CD4-positive, alpha-beta T cell treated with Interleukin-2 at 100 ng/mL for 4 hours (primary cell): ENCODE measurements at regions not wholly inside any gene's neighbourhood (a gene's known extent, or its start where the extent isn't known, plus 50 kb on each side); places are given as distances from the start of the nearest gene placed in this dataset.
"Not testable (repeated sequence)": the region's sequence is repeated elsewhere in the genome, so short reads cannot be mapped to it uniquely, and the experiment has no call there.

Experiments
- DNase-seq: peaks from one replicate; pipeline ENCODE4 v3.0.0-alpha.2; 2020; ENCODE audit warnings: low spot score

DNA sequence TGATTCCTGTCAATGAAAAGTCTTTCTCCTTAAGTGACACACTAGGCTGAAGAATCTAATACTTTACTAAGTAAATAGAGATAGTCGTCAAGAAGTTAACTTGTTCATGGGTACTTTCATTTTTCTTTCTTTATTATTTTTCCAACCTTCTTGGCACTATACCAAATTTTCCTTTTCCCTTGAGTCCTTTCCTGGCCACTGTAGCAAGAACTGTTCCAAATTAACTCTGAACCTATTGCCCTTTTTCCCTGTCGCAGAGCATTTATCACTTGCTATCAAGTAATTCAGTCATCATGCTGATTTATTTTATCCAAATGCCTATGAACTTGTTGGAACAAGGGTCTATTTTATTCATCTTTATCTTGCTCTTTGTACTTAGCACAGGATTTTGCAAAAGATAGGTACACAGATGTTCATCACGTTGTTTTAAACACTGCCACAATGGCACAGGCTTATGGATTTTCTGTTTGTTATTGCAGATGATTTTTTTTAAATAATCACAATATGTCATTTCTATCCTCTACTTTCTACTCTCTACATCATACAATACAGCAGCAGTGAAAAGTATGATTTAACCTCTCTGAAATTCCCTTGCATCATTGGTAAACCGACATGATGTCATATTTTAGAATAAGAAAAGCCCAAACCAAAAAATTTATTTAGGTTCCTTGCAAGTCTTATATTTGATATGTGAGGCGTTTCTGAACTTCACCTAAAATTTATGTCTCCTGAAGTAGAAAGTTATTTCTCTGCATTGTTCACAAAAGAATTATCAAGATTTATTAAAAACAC, 2352.3 kb downstream of the PCDH7 start:
- DNase-seq: no peak

DNA sequence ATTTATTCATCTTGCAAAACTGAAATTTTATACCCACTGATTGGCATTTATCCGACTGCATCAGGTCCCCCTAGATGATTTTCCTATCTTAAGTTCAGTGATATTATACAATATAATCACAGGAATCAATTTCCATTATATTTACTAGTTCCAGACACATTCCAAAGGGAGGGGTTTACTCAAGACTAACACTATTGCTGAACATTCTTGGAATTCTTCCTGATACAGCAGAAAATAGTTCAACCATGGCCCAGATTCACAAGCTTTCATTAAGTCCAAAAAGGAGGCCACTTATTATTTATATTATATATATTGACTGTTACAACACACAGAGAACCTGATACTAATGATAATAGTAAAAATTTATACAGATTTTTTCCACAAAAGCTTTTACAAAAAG, 2353.6 kb downstream of the PCDH7 start:
- DNase-seq: no peak

DNA sequence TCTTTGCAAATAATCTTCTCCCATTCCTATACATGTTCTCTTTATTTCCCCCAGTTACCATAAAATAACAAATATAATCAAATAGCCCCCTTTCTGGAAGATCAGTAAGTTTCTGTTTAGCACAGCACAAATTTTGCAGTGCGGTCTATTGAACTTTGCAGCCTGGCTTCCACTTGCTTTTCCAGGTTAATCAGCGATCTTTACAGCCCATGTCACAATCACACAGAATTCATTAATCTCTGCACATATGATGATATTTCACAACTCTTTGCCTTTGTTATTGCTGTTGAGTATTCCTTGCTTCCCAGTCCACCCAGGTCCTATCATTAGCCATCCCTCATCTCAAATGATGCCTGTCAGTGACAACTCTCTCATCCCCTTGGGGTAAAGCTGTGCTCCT, 2358.0 kb downstream of the PCDH7 start:
- DNase-seq: no peak

DNA sequence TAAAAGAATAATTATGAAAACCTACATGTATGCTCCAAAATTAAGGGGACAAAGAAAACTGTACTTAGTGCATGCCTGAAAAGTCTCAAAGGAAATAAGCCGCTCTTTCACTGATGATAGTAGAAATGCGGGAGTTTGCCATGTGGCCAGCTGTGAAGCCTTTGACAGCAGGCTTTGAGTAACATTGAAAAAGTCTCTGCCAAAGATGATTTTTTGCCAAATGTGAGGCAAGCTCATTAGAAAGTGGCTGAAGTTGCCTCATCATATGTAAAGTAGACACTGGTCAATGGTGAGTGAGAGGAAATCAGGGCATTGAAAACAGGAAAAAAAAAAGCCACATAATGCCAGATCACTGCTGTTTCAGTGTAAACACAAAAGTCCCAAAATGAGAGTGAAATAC, 2360.1 kb downstream of the PCDH7 start:
- no peak for DNase-seq

DNA sequence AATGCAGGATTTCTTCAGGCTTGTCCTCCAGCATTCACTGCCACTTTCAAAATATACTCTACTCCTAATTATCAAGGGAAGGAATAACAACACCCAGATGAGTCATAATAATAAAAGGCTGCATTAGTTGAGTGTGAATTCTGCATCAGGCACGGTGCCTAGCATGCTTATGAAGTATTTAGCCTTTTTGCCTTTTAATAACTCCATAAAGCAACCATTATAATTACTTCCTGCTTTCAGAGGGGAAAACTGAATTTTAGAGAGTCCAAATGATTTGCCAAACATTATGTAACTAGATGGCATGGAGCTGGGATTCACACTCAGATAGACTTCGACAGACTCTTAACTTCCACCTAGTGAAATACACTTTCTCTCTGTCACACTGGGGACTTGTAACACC, 2365.5 kb downstream of the PCDH7 start:
- no peak for DNase-seq

DNA sequence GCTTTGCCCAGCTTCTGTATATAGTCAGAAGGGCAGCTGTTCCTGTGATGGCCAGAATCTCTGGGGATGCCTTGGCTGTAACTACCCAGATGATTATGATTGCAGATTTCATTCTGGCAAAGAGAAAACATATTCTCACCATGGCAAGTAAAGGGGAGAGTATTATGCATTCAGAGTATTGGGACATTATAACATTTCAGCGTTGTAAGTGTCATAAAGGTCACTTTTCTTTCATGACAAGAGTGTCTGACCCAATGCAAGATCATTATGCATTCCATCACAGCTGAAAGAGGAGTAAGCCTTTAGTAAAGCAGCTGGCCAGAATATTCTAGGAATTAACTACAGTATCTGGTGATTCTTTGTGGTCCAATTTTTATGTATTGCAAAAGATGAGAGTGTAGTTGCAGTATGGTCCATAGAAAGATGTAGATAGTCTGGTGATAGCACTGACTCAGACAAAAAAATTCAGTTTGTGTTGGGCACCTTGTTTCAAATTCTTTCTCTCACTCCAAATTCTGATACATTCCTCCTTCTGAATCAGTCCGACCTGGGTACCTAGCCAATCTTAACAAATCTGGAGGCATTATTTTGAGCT, 2366.3 kb downstream of the PCDH7 start:
- no peak for DNase-seq

DNA sequence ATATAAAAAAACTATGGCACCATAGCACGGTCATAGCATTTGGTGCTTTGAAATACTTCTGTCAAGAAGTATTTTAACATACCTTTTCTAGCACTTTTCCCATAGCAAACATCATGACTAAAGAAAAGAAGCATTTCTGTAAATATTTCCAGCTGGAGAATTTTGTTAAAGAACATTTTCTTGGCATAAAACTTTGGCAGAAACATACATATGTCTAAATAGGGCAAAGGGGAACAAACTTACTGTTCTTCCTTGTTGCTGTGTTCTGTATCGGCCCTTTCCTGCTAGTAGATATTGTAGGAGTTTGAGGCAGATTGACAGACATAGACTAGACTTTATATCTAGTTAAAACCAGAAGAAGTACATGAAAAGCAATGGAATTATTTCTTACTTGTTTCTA, 2368.5 kb downstream of the PCDH7 start:
- no peak for DNase-seq

DNA sequence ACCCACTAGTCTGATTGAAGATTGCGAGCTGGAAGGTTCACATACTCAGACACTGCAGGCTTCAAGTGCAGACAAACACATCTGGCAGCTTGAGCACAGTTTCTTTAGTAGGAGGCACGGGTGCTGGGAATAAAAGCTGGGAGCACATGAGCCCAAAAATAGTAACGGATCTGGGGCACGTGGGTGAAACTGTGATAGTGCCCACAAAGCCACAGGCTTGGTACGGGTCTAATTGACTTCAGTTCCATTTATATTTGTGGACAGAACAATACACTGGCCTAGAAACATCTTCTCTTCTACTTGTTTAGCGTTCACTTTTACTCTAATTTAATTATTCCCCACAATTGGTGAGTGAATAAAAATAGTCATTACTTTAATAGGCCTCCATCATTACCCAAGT, 2370.7 kb downstream of the PCDH7 start:
- no peak for DNase-seq

DNA sequence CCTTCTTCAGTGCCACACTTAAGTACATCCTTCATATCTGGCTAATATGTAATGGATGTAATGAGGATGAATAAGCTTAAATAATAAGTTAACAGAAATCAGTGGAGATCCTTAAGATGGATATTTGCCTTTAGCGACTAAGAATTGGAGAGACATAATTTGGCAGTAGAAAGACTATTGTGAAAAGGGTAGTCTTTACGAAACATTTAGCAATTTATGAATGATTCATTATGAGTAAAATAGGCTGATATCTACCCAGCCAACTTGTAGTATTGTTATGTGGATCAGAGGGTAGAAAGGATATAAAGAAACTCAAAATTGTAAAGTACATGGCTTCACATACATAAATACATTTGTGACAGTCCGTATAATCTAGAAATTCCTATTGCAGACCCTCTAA, 2371.8 kb downstream of the PCDH7 start:
- no peak for DNase-seq

DNA sequence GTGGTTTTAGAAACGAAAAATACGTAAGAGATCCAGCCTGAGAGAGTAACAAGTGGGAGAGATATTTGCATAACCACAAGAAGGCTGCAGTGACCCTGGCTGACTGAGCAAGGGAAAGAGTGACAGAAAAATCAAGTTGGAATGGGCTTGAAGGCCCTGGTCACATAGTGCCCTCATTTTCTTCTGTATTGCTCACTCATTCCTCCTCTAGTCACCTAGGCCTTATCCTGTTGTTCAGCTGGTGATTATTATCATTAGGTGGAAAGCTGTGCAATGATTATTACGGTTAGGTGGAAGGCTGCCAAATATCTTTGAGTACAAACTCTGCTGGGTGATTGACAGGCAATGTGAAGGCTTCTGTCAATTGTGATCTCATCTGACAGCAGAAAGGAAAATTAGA, 2384.1 kb downstream of the PCDH7 start:
- no peak for DNase-seq

DNA sequence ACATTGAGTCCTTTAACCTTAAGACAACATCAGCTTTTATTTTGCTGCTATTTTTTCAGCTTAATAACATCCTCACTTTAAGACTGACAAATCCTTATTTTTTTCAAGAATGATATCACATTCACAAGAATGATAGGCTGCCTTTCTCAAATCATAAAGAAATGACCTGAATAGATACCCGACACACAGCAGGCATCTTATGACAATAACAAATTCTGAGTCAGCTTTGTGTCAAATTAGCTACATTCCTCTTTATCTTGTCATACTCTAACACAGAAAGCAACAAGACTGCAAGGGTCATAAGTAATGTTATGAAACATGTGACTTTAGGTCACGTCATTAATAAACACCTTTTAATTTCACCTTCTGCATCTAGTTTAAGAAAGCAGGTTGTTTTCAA, 2387.6 kb downstream of the PCDH7 start:
- no peak for DNase-seq

DNA sequence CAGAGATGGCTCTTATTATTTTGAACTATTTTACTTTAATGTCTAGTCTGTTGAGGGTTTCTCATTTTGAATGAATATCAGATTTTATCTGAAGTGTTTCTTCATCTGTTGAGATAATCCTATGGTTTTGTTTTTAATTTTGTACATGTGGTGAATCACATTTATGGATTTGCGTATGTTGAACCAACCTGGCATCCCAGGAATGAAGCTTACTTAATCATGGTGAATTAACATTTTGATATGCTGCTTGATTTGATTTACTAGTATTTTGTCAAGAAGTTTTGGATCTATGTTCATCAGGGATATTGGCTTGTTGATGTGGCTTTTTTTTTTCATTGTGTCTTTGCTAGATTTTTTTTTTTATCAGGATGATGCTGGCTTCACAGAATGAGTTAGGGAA, 2390.9 kb downstream of the PCDH7 start:
- DNase-seq: no peak

DNA sequence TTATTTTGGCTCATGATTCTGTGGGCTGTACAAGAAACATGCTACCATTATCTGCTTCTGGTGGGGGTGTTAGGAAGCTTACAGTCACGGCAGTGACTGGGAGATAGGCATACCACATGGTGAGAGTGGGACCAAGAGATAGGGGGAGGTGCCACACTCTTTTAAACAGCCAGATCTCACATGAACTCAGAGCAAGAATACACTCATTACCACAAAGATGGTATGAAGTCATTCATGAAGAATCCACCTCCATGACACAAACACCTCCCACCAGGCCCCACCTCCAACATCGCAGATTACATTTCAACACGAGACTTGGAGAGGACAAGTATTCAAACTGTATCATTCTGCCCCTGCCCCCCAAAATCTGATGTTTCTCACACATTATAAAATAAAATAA, 2396.7 kb downstream of the PCDH7 start:
- DNase-seq: no peak

DNA sequence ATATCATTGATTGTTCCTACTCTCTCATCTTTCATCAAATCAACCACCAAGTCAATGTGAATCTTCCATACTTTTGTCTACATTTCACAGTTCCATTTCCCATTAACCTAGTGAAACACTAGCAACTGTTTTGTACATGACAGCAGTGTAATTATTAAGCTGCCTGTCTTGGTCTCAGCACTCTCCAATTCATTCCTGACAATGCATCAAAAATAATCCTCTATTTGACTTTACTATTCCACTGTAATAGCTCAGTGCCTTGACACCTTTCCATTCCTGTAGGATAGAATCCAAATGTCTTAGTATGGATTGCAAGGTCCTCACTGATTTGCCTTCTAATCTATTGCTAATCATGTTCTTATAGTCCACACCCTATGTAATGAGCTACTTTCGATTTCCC, 2405.8 kb downstream of the PCDH7 start:
- no peak for DNase-seq

DNA sequence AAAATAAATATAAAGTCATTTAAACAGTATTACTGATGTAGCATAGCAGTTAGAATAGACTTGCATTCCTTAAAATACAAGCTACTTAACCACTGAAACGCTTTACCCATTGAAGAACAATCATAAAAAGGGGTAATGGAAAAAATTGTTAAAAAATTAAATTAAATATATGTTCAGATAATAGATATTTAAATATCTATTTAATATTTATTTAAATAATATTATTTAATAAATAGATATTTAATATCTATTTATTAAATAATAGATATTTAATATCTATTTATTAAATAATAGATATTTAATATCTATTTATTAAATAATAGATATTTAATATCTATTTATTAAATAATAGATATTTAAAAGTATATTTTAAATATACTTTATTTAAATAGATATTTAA, 2410.5 kb downstream of the PCDH7 start:
- not testable (repeated sequence) for DNase-seq

DNA sequence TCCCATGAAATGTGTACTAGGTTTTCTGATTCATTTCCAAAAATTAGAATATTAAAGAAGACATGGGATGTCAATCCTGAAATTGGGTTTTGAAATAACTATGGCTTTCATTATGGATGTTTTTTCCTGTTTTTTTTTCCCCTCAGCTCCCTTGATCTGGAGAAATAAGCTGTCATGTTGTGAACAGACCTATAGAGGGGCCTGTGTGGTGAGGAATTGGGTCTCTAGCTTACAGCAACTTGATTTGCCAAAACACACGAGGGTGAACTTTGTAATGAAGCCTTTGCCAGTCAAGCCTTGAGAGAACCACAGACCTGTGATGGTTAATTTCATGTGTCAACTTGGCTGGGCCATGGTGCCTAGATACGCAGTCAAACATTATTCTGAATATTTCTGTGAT, 2413.6 kb downstream of the PCDH7 start:
- no peak for DNase-seq

DNA sequence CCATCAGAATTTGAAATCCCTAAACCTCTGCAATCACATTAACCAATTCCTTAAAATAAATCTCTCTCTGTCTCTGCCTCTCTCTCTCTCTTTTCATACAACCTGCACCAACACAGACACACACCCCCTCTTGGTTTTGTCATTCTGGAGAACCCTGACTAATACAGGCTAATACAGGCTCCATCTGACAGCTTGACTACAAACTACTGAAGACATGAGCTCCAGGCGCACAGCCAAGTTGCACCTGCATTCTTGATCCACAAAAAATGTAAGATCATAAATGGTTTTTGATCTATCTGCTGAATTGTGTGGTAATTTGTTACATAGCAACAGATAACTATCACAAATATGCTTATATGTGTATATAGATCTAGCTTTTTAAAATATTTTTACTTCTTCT, 2414.2 kb downstream of the PCDH7 start:
- no peak for DNase-seq

DNA sequence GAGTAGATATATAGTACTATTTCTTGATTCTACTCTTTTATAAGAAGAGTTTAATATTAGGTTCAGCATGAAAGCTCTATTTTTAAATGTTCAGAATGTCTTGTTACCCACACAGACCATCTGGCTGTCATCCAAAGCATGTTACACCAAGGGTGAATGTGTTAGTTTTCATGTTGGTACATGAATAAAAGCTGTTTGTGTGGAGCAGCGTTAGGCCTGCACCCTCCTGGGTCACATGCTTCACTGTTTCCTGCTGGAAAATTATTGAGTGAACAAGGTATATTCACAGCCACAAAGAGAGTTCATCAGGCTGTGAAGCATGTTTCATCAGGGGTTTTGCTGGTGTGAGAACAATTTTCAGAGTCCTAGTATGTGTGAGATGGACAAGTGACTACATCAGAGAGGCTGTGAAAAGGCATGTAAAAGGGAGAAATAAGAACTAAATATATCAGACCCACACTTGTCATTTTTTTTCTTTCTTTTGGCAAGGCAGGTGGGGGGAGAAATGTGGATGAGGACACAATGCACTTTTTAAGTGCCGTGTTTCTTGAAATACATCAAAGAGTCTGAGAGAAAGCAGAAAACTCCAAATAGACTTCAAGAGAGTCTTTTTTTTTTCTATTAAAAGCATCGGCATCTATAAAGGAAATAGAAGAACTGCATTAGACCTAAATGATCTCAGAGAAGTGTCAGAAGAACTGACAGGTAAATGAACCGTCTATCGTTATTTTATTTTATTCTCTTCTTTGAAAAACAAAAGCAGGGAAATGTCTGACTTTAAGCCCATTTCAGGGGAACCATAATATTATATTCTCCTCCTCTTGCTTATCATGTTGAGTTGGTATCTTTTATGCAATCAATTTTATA, 2429.7 kb downstream of the PCDH7 start:
- no peak for DNase-seq

DNA sequence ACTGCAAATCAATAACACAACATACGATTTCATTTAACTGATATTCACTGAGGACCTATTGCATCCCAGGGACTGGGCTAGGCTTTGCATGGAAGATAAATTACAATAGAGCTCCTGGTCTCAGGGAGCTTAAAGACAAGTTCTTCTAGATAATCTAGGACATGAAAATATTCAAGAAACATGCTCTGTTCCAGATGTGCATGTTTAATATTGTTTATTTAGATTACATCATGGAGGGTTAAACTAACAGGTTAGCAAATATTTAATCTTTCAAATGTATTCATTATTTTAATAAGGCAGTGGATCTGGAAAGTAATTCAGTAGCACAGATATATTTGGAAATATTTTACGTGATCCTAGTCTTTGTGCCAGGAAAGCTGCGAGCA, 2430.3 kb downstream of the PCDH7 start:
- no peak for DNase-seq

DNA sequence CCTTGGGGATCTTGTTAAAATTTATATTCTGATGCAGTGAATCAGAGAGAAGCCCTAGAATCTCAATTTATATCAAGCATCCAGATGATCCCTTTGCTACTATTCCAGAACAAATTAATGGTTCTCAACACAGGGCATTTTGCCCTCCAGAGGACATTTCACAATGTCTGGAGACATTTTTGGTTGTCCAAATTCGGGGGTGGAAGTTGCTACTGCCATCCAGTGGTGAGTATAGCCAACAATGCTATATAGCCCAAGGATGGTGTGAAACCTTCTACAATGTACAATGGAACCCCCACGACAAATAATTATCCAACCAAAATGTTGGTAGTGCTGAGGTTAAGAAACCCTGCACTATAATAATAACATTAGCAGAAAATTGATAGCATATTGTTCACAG, 2440.0 kb downstream of the PCDH7 start:
- DNase-seq: no peak

DNA sequence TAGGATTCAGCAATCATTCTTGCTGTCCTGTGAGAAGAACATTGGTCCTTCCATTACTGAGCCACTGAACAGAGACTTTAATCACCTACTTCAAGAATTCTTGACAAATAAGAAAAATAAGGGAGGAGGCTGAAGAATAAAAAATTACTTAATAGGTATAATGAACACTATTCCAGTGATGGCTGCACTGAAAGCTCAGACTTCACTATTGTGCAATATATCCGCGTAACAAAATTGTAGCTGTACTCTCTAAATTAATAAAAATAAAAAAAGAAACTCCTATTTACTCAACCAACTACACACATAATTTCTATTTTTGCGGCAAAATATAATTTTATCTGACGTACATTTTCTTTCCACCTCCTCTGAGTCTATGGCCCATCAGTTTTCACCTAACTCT, 2441.0 kb downstream of the PCDH7 start:
- no peak for DNase-seq

DNA sequence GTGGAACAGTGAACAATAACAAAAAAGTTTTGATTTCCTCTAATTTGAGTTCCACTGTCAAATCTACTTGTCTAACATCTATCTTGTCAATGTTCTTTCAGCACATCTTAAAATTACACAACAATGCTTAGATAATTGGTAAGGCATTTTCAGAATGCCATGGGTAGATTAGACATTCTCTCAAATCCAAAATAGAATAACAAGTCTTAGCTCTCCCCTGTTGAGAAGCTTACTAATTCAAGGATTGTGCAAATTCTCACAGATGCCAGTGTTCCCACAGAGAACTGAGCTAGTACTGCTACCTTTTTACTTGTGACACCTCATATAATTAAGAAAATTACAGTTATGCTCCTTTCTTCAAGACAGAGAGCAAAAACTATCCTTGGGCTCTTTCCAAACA, 2442.0 kb downstream of the PCDH7 start:
- DNase-seq: no peak

DNA sequence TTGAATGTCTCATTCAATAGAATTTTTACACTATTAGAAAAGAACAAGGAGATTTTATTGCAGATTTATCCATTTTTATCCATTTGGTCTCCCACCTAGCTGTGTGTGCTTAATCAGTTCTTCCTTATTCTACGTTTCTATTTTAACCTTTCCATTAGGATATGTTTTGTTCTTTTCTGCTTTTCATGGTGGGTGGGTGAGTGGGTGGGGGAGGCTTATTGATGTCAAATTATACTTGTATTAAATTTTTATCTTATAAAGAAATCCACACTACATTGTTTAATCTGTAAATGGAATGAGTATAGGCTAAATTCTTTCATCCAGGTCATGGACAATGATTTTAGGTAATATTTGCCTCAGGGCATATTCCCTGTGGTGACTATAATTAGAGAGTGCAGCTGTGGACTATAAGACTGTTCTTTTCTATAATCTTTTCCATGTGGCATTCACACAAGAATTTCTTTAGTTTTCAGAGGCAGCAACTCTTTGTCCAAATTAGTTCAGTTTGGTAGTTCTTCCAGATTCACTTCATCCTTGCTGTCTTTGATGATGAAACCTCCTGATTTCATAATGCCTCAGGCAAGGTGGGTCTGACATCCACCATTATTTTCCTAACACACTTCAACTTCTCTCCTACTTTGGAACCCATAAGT, 2451.8 kb downstream of the PCDH7 start:
- DNase-seq: no peak
